ENCODE measurements at regions not wholly inside any gene's neighbourhood (a gene's known extent, or its start where the extent isn't known, plus 50 kb on each side); places are given as distances from the start of the nearest gene placed in this dataset.
"Not testable (repeated sequence)": the region's sequence is repeated elsewhere in the genome, so short reads cannot be mapped to it uniquely, and the experiment has no call there.

DNA sequence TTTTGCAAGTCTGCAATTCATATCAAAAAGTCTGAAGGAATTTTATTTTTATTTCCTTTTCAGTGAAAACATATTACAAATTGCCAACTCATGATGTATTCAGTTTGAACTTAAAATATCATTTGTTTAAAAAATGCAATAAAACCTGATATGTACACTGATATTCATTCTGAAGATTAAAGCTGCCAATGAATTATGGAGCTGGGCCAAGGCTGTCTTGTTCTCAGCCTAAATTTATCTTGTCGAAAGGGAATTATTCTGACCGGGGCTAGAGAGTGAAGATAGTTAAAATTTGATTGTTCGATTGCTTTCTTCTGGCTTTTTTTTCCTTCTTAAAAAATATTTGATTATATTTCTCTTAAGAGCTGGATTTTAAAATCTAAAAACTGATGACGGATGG is 54.0 kb upstream of the RBFOX1 start:
- no peak for DNase-seq (ENCODE audit: low read depth in 2 of 3, low spot score in 2 of 3)

DNA sequence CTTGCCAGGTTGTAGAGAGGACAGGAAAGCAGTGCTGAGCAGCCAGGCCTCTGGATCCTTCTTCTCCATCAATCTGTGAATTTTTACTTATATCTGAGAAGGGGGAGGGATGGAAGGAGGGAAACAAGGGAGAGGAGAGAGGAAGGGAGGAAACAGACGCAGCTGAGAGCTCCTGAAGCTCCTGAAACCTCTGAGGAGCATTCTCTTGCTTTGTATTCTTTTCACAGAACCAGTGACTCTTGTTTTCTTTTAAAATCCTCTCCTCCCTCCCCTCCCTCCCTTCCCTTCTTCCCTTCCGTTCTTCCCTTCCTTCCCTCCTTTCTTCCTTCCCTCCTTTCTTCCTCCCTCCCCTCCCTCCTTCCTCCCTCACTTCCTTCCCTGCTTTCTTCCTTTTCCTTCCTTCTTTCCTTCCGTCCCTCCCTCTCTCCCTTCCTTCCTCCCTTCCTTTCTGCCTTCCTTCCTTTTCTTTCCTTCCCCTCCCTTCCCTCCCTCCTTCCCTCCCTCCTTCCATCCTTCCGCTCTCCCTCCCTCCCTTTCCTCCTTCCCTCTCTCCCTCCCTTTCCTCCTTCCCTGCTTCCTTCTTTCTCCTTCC is 60.0 kb upstream of the RBFOX1 start:
- DNase-seq (ENCODE audit: low read depth in 2 of 3, low spot score in 2 of 3) = no peak

DNA sequence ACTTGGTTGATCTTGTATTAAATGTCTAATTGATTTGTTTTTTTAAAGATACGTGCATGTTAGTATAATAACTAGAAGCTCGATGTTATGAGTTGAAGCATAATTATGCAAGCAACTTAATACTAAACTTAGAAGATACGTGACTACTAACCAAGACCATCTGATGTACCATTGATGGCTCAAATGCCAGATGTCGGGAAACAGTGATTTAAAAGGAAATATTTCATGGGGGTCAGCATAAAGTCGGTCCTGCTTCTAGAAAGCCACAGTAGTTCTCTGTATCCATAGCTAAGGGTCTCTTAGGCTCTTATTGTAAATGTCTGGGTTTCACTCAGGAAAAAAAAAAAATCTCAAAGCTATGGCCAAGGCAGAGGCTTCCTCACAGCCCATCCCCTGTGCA is 61.2 kb upstream of the RBFOX1 start:
- DNase-seq (ENCODE audit: low read depth in 2 of 3, low spot score in 2 of 3) = no peak

DNA sequence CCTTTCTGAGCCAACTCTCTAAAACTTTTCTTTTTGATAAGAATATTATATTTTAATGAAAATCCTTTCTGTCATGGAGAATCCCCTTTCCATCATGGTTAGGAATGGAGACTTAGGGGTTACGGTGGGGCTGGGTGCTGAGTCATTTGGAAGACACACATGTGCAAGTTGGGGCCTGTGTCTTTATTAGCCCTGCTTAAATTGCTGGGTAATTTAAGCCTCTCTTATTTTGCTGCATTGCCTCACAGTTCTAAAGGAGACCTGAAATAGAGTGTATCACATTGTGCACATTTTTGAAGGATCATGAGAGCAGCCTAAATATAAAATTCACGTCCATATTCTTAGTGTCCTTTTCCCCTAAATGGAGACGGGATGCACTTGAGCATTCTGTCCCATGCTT is 61.8 kb upstream of the RBFOX1 start:
- no peak for DNase-seq (ENCODE audit: low read depth in 2 of 3, low spot score in 2 of 3)

DNA sequence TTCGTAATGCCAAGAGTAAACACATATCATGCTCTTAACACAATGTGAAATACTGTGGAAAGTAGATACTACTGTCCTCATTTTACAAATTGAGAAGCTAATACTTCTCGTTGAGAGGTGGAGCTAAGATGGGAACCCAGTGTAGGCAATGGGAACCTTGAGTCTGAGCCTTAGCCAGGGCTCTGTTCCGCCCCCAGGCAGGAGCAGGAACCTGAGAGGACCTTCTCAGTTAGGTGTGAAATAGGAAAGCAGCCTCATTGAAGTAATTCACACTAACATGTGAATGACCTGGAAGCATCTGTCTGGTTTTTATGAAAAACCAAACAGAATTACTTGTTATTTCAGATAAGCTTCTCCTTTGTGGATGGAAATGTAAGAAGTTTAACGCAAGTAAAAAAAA is 62.6 kb upstream of the RBFOX1 start:
- no peak for DNase-seq (ENCODE audit: low read depth in 2 of 3, low spot score in 2 of 3)

DNA sequence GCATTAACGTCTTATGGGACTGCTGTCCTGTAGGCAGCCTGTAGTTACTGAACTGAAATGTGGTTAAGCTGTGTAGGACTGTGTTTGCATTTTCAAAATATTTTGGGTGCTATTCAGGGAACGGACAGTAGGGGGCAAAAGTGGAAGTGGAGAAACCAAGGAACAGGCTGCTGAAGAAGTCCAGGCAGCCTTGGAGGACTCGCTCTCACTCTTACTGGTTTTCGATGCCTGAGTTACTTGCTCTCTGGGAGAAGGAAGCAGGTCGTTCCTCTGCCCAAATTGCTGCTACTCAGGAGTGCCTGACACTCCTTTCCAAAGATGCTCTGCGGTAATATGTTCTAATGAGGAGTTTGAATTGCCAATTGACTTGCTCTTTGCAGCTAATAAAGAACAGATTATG is 64.5 kb upstream of the RBFOX1 start:
- DNase-seq (ENCODE audit: low read depth in 2 of 3, low spot score in 2 of 3) = peak in 2 of 3 donors; percentile 5 to 24

DNA sequence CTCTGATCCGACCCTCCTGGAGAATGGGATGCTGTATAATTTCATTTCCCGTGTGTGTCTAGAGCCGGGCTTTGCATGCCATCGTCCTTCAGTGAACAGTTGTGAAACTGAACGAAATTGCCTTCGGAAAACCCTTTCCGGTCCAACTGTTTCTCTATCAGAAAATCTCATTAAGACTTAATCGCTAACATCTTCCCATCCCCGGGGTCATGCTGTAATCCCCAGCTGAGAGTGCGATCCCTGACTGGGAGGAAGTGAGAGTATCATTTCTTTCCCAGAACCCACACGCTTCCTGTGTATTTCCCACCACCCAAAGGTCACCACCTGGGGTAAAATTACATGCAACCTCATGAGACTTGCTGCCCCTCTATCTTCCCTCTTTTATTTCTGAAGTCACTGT is 75.6 kb upstream of the RBFOX1 start:
- DNase-seq (ENCODE audit: low read depth in 2 of 3, low spot score in 2 of 3) = no peak

DNA sequence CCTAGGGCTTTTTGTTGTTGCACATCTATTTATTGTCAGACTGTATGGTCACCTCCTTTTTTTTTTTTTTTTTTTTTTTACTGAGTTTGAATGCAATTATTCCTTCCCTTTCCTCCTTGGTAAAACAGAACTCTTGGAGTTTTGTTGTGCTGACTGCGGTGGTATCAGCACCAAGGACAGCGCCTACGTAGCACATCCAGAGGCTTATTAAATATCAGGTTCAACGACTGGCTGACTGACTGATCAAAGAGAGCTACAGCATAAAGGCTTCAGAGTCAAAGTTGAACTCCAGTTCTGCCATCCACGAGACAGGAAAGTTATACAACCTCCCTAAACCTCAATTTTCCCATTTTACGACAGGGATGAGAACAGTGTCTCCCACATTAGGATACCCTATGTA is 86.1 kb upstream of the RBFOX1 start:
- DNase-seq (ENCODE audit: low read depth in 2 of 3, low spot score in 2 of 3) = peak in 1 of 3 donors; percentile 1

DNA sequence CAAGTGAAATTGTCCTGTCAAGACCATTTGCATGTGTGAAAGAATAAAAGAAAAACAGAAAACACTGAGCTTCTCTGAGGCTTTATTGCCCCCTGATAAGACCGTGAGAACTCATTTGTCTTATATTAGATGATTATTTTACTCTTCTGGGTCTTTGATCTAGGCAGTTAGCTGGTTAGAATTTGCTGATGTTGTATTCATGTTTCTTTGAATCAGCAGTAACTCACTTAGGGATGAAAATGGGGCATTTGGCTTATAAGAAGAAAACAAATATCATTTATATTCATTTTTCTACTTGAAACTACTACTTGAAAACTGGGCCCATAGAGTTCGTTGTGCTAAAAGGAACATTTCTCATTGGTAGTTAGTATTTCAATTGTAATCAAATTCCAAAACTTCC is 93.1 kb upstream of the RBFOX1 start:
- DNase-seq (ENCODE audit: low read depth in 2 of 3, low spot score in 2 of 3) = no peak

DNA sequence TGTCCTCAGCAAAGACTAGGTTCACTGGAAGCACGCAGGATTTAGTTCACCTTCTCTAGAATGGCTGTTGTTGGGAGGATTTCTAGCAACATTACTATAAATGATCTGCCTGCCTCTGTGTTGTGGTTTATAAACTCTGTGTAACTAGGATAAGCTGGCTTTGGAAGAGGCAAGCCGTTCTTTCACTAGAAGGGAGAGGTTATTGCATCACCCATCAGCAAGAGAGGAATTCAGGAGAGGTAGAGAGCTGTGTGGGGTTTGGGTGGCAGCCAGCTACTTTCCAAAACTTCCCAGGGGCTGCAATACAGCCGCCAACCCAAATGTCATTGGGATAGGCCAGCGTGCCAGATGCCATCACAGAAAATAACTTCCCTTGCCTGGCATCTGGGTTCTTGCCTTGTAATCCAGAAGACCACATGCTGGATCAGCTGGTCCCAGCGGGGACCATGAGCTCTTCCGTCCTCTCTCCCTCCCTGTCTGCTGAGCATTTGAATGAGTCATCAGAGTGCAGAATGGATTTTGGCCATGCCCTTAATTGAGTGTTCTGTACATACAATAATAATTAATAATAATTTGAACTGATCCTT is 95.7 kb upstream of the RBFOX1 start:
- no peak for DNase-seq (ENCODE audit: low read depth in 2 of 3, low spot score in 2 of 3)

DNA sequence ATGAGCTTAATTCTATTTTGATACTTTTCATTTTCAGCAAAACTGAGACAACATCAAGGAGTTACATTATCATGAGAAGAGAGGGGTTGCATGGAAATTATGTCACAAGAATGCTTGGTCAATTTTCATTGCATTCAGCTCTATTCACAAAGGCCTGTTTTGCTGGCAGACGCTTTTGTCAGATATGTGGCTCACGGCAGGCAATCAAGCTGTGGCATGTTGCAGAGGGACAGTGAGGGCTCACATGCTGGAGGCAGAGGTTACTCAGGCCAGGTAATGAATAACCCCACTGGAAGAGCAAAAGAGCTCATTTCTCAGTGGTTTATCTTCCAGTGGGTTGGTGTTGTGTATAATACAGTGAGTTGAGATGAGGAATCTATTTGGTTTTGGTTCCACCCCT is 98.7 kb upstream of the RBFOX1 start:
- DNase-seq (ENCODE audit: low read depth in 2 of 3, low spot score in 2 of 3) = no peak

DNA sequence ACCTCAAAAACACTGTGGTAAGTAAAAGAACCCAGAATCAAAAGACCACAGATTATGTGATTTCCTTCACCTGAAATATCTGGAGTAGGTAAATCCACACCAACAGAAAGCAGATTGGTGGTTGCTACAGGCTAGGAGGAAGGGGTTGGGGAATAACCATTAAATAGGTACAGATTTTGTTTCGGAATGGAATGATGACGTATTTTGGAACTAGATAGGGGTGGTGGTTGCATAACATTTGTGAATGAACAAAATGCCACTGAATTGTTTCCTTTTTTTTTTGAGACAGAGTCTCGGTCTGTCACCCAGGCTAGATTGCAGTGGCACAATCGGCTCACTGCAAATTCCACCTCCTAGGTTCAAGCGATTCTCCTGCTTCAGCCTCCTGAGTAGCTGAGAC is 100.9 kb upstream of the RBFOX1 start:
- DNase-seq (ENCODE audit: low read depth in 2 of 3, low spot score in 2 of 3) = no peak

DNA sequence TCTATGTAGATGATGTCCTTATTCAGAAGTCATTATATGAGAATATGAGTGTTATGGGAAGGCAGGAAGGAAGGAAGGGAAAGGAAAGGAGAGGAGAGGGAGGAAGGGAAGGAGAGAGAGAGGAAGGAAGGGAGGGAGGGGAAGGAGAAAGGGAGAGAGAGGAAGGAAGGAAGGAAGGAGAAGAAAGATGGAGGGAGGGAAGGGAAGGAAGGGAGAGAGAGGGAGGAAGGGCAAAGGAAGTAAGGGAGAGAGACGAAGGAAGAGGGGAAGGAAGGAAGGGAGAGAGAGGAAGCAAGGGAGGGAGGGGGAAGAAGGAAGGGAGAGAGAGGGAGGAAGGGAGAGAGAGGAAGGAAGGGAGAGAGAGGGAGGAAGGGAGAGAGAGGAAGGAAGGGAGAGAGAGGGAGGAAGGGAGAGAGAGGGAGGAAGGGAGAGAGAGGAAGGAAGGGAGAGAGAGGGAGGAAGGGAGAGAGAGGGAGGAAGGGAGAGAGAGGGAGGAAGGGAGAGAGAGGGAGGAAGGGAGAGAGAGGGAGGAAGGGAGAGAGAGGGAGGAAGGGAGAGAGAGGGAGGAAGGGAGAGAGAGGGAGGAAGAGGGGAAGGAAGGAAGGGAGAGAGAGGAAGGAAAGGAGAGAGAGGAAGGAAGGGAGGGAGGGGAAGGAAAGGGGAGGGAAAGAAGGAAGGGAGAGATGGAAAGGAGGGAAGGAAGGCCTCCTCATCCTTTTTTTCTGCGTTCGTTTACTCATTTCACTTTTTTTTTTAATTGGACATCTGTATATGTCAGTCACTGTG is 103.0 kb upstream of the RBFOX1 start:
- not testable (repeated sequence) for DNase-seq (ENCODE audit: low read depth in 2 of 3, low spot score in 2 of 3)

DNA sequence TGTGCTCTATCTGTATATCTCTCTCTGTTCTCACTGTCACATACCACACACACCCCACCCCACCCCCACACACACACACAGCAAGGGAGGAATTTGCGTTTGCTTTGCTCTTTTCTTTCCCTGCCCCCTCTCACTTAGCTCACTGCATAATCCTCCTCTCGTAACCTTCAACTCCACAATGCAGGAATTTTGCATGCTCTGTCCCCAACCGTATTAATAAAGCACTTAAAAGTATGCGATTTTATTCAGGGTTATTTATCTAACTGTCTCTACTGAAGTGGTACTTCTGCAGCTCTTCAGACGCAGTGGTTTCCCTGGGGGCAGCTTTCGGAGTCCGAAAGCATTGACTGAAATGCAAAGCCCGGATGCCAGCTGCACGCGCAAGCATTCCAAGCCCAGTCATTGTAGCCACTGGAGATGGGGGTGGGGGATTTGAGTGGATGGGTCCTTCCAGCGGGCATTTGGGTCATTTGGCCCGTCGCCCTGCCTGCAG is 105.4 kb upstream of the RBFOX1 start:
- no peak for DNase-seq (ENCODE audit: low read depth in 2 of 3, low spot score in 2 of 3)

DNA sequence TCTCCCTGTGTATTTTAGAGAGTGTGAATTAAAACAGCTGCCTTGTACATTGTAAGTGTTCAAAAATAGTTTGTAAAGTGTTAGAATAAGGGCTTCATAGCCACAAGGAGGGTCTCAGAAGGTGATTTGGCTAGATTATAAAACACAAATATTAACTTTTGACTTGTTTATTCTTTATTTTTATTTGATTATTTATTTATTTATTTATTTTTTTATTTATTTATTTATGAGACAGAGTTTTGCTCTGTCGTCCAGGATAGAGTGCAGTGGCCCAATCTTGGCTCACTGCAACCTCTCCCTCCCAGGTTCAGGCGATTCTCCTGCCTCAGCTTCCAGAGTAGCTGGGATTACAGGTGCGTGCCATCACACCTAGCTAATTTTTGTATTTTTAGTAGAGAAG is 111.5 kb upstream of the RBFOX1 start:
- DNase-seq (ENCODE audit: low read depth in 2 of 3, low spot score in 2 of 3) = no peak

DNA sequence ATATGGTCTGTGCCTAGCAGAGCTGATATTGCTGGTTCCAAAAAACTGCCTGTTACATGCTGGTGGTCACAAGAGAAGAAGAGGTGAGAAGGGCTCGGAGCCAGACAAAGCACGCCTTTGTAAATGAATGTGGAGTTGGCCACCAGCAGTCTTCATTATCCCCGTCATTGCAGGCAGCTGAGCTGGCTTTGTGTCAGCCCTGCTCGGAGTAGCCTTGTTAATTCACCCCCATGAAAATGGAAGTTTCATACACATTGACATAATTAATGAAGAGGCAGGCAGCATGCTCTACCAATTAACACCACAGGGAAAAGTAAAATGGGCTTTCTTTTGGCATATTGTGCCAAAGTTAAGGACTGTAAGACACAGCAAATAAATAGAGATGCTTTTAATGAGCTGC is 113.7 kb upstream of the RBFOX1 start:
- DNase-seq (ENCODE audit: low read depth in 2 of 3, low spot score in 2 of 3) = no peak

DNA sequence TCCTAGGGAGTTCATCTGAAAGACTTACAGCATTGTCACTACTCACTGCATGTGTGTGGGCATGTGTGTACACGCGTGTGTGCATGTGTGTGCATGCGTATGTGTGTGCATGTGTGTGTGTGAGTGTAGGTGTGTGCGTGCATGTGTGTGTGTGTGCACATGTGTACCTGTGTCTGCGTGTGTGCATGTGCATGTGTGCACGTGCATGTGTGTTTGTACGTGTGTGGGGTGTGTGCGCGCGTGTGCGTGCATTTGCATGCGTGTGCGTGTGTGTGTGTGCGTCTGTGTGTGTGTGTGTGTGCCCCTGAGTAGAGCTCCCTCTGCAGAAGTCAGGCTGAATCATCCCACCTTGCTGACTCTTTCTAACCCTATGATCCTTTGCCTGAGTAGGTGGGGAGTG is 114.8 kb upstream of the RBFOX1 start:
- no peak for DNase-seq (ENCODE audit: low read depth in 2 of 3, low spot score in 2 of 3)

DNA sequence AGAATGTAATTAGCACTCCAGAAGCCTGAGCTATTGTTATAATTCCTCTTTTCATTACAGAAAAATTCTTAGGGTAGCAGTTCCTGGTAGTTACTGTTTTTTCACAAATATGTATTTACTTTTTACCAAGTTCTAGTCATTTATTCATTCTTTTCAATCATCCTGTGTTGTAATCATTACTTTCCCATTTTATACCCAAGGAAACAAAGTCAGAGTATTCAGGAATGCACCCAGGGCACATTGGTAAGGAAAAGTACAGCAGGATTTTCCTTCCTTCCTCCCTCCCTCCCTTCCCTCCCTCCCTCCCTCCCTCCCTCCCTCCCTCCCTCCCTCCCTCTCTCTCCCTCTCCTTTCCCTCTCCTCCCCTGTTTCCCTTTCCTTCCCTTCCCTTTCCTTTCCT is 115.9 kb upstream of the RBFOX1 start:
- DNase-seq (ENCODE audit: low read depth in 2 of 3, low spot score in 2 of 3) = no peak

DNA sequence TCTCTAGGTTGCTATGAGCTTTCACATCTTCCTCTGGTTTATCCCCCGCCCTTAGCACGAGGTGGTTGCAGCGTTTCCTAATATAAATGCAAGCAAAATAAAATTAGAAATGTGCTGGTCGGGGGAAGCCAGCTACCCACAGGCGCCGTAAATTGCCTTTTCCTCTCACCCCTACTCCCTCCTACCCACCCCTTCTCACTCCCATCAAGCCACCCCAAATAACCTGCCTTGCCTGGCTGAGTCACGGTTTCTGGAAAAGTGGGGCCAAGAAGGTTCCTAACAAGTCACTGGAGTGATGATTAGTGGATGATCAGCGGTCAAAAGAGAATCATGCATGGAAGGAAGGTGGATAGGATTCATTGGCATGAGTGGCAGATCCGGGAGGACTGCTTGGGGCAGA is 120.9 kb upstream of the RBFOX1 start:
- DNase-seq (ENCODE audit: low read depth in 2 of 3, low spot score in 2 of 3) = no peak

DNA sequence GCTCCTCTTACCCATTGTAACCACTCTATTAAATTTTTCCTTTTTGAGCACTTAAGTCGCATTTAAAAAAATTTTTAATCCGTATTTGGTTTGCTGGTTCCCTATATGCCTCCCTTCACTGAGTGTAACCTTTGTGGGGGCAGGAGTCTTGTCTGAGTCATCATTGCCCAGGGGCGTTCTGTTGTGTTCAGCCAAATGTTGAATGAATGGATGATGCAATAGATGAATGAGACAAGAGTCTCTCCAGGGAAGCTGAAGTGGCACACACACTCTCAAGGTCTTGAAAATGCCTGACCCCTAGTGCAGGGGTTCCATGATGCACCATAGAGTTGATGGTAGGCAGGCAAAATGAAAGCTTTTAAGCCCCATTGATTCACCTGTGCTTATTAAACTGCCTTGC is 123.0 kb upstream of the RBFOX1 start:
- DNase-seq (ENCODE audit: low read depth in 2 of 3, low spot score in 2 of 3) = no peak

DNA sequence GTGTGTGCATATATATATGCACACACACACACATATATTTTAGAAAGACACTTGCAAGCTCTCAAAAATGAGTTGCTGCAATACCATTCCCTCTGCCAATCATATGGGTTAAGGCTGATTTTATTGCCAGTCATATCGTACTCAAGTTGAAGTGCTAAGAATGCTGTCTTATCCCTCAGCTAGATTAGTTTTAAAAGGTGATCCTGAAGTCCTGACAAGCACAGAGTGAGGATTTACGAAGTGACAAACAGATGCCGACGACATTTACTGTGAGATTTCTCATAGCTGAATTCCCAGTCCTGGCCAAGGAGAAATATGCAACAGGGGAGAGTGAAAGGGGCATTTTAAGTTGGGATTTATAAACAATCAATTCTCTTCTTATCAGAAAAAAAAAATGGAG is 126.2 kb upstream of the RBFOX1 start:
- no peak for DNase-seq (ENCODE audit: low read depth in 2 of 3, low spot score in 2 of 3)

DNA sequence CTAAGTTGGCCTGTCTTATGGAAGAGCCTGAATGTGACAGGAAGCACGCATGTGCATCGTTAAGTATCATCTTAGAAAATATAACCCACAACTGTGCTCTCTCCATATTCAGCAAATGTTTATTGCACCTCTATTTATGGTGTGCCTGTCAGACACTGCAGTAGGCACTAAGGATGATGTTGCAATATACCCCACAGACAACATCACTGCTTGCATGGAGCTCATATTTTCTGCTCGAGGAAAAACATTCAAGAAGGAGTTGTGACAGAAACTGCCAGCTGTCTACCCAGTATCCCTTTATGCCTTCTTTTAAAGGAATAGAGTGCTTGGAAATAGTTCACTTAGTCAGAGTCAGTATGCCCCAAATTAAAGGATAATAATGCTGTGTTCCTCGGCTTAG is 132.3 kb upstream of the RBFOX1 start:
- DNase-seq (ENCODE audit: low read depth in 2 of 3, low spot score in 2 of 3) = no peak
